HEK293 (cell line): ENCODE measurements at regions not wholly inside any gene's neighbourhood (a gene's known extent, or its start where the extent isn't known, plus 50 kb on each side); places are given as distances from the start of the nearest gene placed in this dataset.
A peak's percentile ranks its signal among the peaks of the same experiment; 100 is the strongest.

Source experiments
- CTCF ChIA-PET: fragments of 350-600 bp; formaldehyde crosslinking; extraction: SDS; loops from one replicate; lab custom pipeline; 2021; ENCODE audit warnings: antibody characterized with exemption; lab: Yijun Ruan, JAX
- POLR2A ChIA-PET: fragments of 300-600 bp; formaldehyde crosslinking; extraction: SDS; loops from one replicate; lab custom pipeline; 2020; ENCODE audit warnings: antibody characterized with exemption, inconsistent platforms; lab: Yijun Ruan, JAX
- H3K27ac ChIP-seq: fragments of 200-500 bp; sonication (Bioruptor generic); 2 replicates; pipeline ENCODE4 v1.5.1; 2014; ENCODE audit warnings: low read depth, low read length, control low read depth, inconsistent platforms; ENCODE audit errors: extremely low read depth
- H3K36me3 ChIP-seq, 2 experiments: fragments of 200-500 bp in 1 of 2; sonication (Bioruptor generic) in 1 of 2; 1 replicate in 1 of 2; 2 replicates in 1 of 2; pipeline ENCODE4 v1.5.1; 2014 to 2017; ENCODE audit warnings: inconsistent platforms in 2 of 2, low read length in 2 of 2; ENCODE audit not compliant: control insufficient read depth in 2 of 2, insufficient read depth in 1 of 2
- H3K4me1 ChIP-seq: fragments of 200-500 bp; sonication (Bioruptor generic); 2 replicates; pipeline ENCODE4 v1.5.1; 2014; ENCODE audit warnings: mild to moderate bottlenecking, low read length, inconsistent platforms; ENCODE audit not compliant: control insufficient read depth, insufficient read depth
- H3K4me3 ChIP-seq: 2 replicates; pipeline ENCODE4 v1.5.1; 2011; ENCODE audit warnings: low read depth, mild to moderate bottlenecking, control low read depth, low read length, moderate library complexity
- H3K9me3 ChIP-seq: fragments of 200-500 bp; sonication (Bioruptor generic); 2 replicates; pipeline ENCODE4 v1.5.1; 2014; ENCODE audit warnings: low read depth, low read length, inconsistent platforms; ENCODE audit not compliant: control insufficient read depth, insufficient read depth
- FEZF1 ChIP-seq: fragments of 450-650 bp; formaldehyde crosslinking; IDR thresholded peaks from 2 replicates; pipeline ENCODE4 v1.5.1; 2016; ENCODE audit warnings: missing biosample characterization, missing genetic modification characterization
- GLIS2 ChIP-seq: fragments of 450-650 bp; formaldehyde crosslinking; IDR thresholded peaks from 2 replicates; pipeline ENCODE4 v1.5.1; 2016; ENCODE audit warnings: missing biosample characterization, missing genetic modification characterization
- IKZF3 ChIP-seq: fragments of 450-650 bp; IDR thresholded peaks from 2 replicates; pipeline ENCODE4 v1.5.0; 2018; ENCODE audit warnings: missing biosample characterization, mild to moderate bottlenecking, missing genetic modification characterization, moderate library complexity
- INSM2 ChIP-seq: fragments of 450-650 bp; formaldehyde crosslinking; IDR thresholded peaks from 2 replicates; pipeline ENCODE4 v1.5.1; 2016; ENCODE audit warnings: missing biosample characterization, missing genetic modification characterization
- KLF10 ChIP-seq: fragments of 450-650 bp; IDR thresholded peaks from 2 replicates; pipeline ENCODE4 v1.5.1; 2018; ENCODE audit warnings: missing biosample characterization, mild to moderate bottlenecking, missing genetic modification characterization
- KLF7 ChIP-seq: fragments of 450-650 bp; formaldehyde crosslinking; IDR thresholded peaks from 2 replicates; pipeline ENCODE4 v1.5.1; 2016; ENCODE audit warnings: missing biosample characterization, missing genetic modification characterization, borderline replicate concordance
- OSR2 ChIP-seq: fragments of 450-650 bp; formaldehyde crosslinking; IDR thresholded peaks from 2 replicates; pipeline ENCODE4 v1.5.1; 2016; ENCODE audit warnings: missing biosample characterization, missing genetic modification characterization
- SP7 ChIP-seq: fragments of 450-650 bp; formaldehyde crosslinking; IDR thresholded peaks from 2 replicates; pipeline ENCODE4 v1.5.1; 2016; ENCODE audit warnings: missing biosample characterization, missing genetic modification characterization
- TCF7L2 ChIP-seq: IDR thresholded peaks from 2 replicates; pipeline ENCODE4 v1.6.1; 2011; ENCODE audit warnings: low read depth, mild to moderate bottlenecking, inconsistent platforms, low read length, moderate library complexity, borderline replicate concordance
- TRIM28 ChIP-seq: IDR thresholded peaks from 2 replicates; pipeline ENCODE4 v1.6.1; 2011; ENCODE audit warnings: low read length, control low read depth, borderline replicate concordance
- ZFP37 ChIP-seq: fragments of 450-650 bp; formaldehyde crosslinking; IDR thresholded peaks from 2 replicates; pipeline ENCODE4 v1.5.1; 2016; ENCODE audit warnings: missing biosample characterization, missing genetic modification characterization
- ZNF174 ChIP-seq: fragments of 450-650 bp; formaldehyde crosslinking; IDR thresholded peaks from 2 replicates; pipeline ENCODE4 v1.5.0; 2017; ENCODE audit warnings: missing biosample characterization, mild to moderate bottlenecking, missing genetic modification characterization
- ZNF23 ChIP-seq: fragments of 450-650 bp; formaldehyde crosslinking; IDR thresholded peaks from 2 replicates; pipeline ENCODE4 v1.5.1; 2016; ENCODE audit warnings: missing biosample characterization, missing genetic modification characterization, borderline replicate concordance
- ZNF248 ChIP-seq: fragments of 450-650 bp; formaldehyde crosslinking; IDR thresholded peaks from 2 replicates; pipeline ENCODE4 v1.5.1; 2017; ENCODE audit warnings: missing biosample characterization, missing genetic modification characterization
- ZNF292 ChIP-seq: fragments of 450-650 bp; formaldehyde crosslinking; IDR thresholded peaks from 2 replicates; pipeline ENCODE4 v1.5.1; 2016; ENCODE audit warnings: low read depth, missing biosample characterization, missing genetic modification characterization, borderline replicate concordance
- ZNF324 ChIP-seq: fragments of 450-650 bp; formaldehyde crosslinking; IDR thresholded peaks from 2 replicates; pipeline ENCODE4 v1.5.1; 2016; ENCODE audit warnings: missing biosample characterization, missing genetic modification characterization
- ZNF335 ChIP-seq: fragments of 450-650 bp; formaldehyde crosslinking; conservative IDR thresholded peaks from 2 replicates; pipeline ENCODE4 v1.5.1; 2016; ENCODE audit warnings: missing biosample characterization, missing genetic modification characterization
- ZNF354C ChIP-seq: fragments of 450-650 bp; formaldehyde crosslinking; IDR thresholded peaks from 2 replicates; pipeline ENCODE4 v1.5.1; 2016; ENCODE audit warnings: missing biosample characterization, missing genetic modification characterization, low read depth, borderline replicate concordance
- ZNF366 ChIP-seq: fragments of 450-650 bp; formaldehyde crosslinking; conservative IDR thresholded peaks from 2 replicates; pipeline ENCODE4 v1.5.1; 2016; ENCODE audit warnings: missing biosample characterization, missing genetic modification characterization
- ZNF426 ChIP-seq: fragments of 450-650 bp; formaldehyde crosslinking; IDR thresholded peaks from 2 replicates; pipeline ENCODE4 v1.5.1; 2017; ENCODE audit warnings: missing biosample characterization, missing genetic modification characterization, mild to moderate bottlenecking, inconsistent platforms, moderate library complexity
- ZNF610 ChIP-seq: fragments of 450-650 bp; formaldehyde crosslinking; IDR thresholded peaks from 2 replicates; pipeline ENCODE4 v1.5.1; 2016; ENCODE audit warnings: missing biosample characterization, missing genetic modification characterization, borderline replicate concordance
- ZNF629 ChIP-seq: fragments of 450-650 bp; formaldehyde crosslinking; IDR thresholded peaks from 2 replicates; pipeline ENCODE4 v1.5.1; 2017; ENCODE audit warnings: missing biosample characterization, missing genetic modification characterization
- ZNF664 ChIP-seq: fragments of 450-650 bp; formaldehyde crosslinking; IDR thresholded peaks from 2 replicates; pipeline ENCODE4 v1.5.1; 2016; ENCODE audit warnings: missing biosample characterization, missing genetic modification characterization
- ZNF692 ChIP-seq: fragments of 450-650 bp; formaldehyde crosslinking; IDR thresholded peaks from 2 replicates; pipeline ENCODE4 v1.5.1; 2016; ENCODE audit warnings: missing biosample characterization, missing genetic modification characterization
- ZNF701 ChIP-seq: fragments of 450-650 bp; formaldehyde crosslinking; IDR thresholded peaks from 2 replicates; pipeline ENCODE4 v1.5.1; 2016; ENCODE audit warnings: missing biosample characterization, missing genetic modification characterization
- ZSCAN23 ChIP-seq: fragments of 450-650 bp; formaldehyde crosslinking; IDR thresholded peaks from 2 replicates; pipeline ENCODE4 v1.5.1; 2016; ENCODE audit warnings: missing biosample characterization, missing genetic modification characterization

DNA sequence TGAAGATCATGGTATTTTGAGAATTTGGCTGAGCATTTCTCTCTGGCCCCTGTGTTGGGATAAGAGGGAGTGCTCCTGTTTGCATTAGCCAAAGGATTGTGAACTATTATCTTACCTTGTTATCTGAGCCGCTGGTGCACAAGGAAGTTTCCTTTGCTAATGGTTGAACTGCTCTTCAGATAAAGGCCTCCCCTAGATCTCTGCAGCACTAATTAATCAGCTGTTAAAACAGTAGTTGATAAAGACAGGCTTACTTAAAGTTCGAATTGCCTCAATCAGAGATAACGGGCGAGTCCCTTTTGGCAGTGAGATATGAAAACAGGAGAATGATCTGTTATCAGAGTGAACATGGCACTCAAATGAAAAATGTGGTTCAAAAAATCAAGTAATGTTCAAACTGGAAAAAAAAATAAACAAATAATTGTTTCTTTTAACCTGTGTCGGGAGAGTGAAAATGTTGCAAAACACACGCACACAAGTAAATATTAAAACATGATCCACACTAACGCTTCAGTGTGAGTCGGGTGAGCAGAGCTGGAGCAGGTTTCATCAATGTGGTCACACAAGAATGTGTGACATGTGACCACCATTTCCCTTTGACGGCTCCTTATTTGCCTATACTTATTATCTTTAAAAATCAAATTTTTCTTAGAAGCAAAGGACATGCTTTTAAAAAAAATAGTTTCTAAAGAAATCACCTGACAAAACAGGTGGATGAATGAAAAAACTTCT, 469.1 kb downstream of the SOX2 start:
- ChIA-PET CTCF (no interaction called here), POLR2A (interaction anchor here (0.6 kb wide), 1 partner anchor 572 kb away, joined by 3 read pairs; no protein-coding TSS in a partner anchor)
- Histone ChIP-seq H3K4me3 (no peak overlapping the region), H3K36me3 (no peaks in the 10 kb centered on the region)
- TF ChIP-seq OSR2 (tag by site-specific recombination) (peak; percentile 32; the same call in 1 of the 2 replicates), TCF7L2 (peak; percentile 83), ZNF335 (0 out of 2 replicates have a peak, but pooled peaks have one; percentile 21), ZNF23 (tag by site-specific recombination) (no peak), TRIM28 (peak; percentile 27; the same call in 1 of the 2 replicates), FEZF1 (tag by site-specific recombination) (peak; percentile 53; the same call in 1 of the 2 replicates), ZNF292 (no peak), GLIS2 (no peak), ZSCAN23 (tag by site-specific recombination) (no peak)
- TF ChIP-seq, all 188 proteins: peak for 5
- Histone ChIP-seq H3K9me3 (no peaks in the 10 kb centered on the region), H3K4me1 (peaks cover 12% of the 10 kb centered on the region; the same call in 1 of the 2 replicates), H3K27ac (no peak overlapping the region)

DNA sequence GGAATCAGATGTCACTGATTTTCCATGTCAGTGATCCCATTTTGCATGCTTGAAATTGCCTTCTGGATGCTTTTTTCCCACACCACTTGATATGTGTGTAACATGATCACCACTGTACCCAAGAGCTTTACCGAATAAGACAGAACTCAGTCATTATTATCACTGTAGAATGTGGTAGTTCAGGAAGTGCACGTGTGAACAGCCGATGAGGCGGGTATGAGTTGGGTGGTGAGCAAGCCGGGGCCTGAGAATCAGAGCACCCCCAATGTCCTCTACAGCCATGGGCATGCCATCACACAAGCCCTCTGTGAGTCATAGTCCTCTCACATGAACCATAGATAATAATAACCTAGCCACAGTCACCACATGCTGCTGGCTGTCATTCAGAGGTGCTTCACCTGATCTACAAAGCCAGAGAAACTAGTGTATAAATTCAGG, 470.8 kb downstream of the SOX2 start:
- no peak for TF ChIP-seq ZNF174 (tag by site-specific recombination)
- TF ChIP-seq SP7: peak; percentile 88
- no peak for TF ChIP-seq ZNF354C (tag by site-specific recombination)
- no peak for TF ChIP-seq ZNF426 (tag by site-specific recombination)
- peak; percentile 59 for TF ChIP-seq ZNF366 (tag by site-specific recombination)
- TF ChIP-seq ZNF324 (tag by site-specific recombination): no peak
- TF ChIP-seq ZNF692: no peak
- TF ChIP-seq IKZF3: no peak
- TF ChIP-seq KLF7 (tag by site-specific recombination): no peak
- TF ChIP-seq KLF10 (tag by site-specific recombination): no peak
- peak; percentile 82 for TF ChIP-seq INSM2
- no peak for TF ChIP-seq ZNF701
- 0 out of 2 replicates have a peak, but pooled peaks have one; percentile 12 for TF ChIP-seq ZNF629 (tag by site-specific recombination)
- no peak for TF ChIP-seq ZNF610
- TF ChIP-seq ZNF664: no peak
- TF ChIP-seq TCF7L2: no peak
- TF ChIP-seq ZNF248 (tag by site-specific recombination): no peak
- TF ChIP-seq ZFP37 (tag by site-specific recombination): peak; percentile 45; the same call in 1 of the 2 replicates
- no peak overlapping the region for H3K27ac ChIP-seq
- H3K36me3 ChIP-seq: no peaks in the 10 kb centered on the region
- POLR2A ChIA-PET: no interaction called here
- H3K4me1 ChIP-seq: peaks cover 12% of the 10 kb centered on the region; the same call in 1 of the 2 replicates
- H3K9me3 ChIP-seq: no peaks in the 10 kb centered on the region
- CTCF ChIA-PET: no interaction called here
- no peak overlapping the region for H3K4me3 ChIP-seq
